Breast epithelium (tissue), 3 donors: ENCODE measurements at regions not wholly inside any gene's neighbourhood (a gene's known extent, or its start where the extent isn't known, plus 50 kb on each side); places are given as distances from the start of the nearest gene placed in this dataset.

Experiments
- CTCF ChIP-seq, 3 donors: fragments of 450-650 bp; IDR thresholded peaks; one replicate each; pipeline ENCODE4 v1.5.1; 2016 to 2017; ENCODE audit warnings: antibody characterized with exemption in 3 of 3, mild to moderate bottlenecking in 3 of 3, moderate library complexity in 3 of 3
- POLR2A ChIP-seq: fragments of 450-650 bp; IDR thresholded peaks from one replicate; pipeline ENCODE4 v1.6.1; 2016; ENCODE audit warnings: antibody characterized with exemption, mild to moderate bottlenecking, moderate library complexity
- POLR2AphosphoS5 ChIP-seq, 3 donors: sonication (generic); formaldehyde crosslinking; IDR thresholded peaks; one replicate each; pipeline ENCODE4 v1.6.1; 2017; ENCODE audit warnings: antibody characterized with exemption in 3 of 3

- TF ChIP-seq CTCF (IDR thresholded peaks at IDR 0.05) (no peak), POLR2A (no peak), POLR2AphosphoS5 (IDR thresholded peaks at IDR 0.05) (no peak)
Measured at GRCh38 chr12:124442772-124443445, 124.5 kb downstream of the NCOR2 start.
